ENCODE measurements at regions not wholly inside any gene's neighbourhood (a gene's known extent, or its start where the extent isn't known, plus 50 kb on each side); places are given as distances from the start of the nearest gene placed in this dataset.
A peak's percentile ranks its signal among the peaks of the same experiment; 100 is the strongest.

GRCh38 chr1:30318413-30318812 lies 405.0 kb downstream of the MATN1 start:
- H3K27me3 ChIP-seq: no peaks in the 10 kb centered on the region
- no peak for DNase-seq
- no peak overlapping the region for H3K4me3 ChIP-seq
- no peaks in the 10 kb centered on the region; the same call in 1 of the 2 replicates for H3K9me3 ChIP-seq (replicated peaks)
- no peaks in the 10 kb centered on the region for H3K36me3 ChIP-seq
- H3K27ac ChIP-seq: no peak overlapping the region
- H3K4me1 ChIP-seq: peaks cover 29% of the 10 kb centered on the region

GRCh38 chr1:30317921-30318320 lies 405.5 kb downstream of the MATN1 start:
- Histone ChIP-seq H3K36me3 (no peaks in the 10 kb centered on the region), H3K27me3 (no peaks in the 10 kb centered on the region), H3K9me3 (replicated peaks) (no peaks in the 10 kb centered on the region; the same call in 1 of the 2 replicates), H3K4me1 (peaks cover 29% of the 10 kb centered on the region), H3K27ac (no peak overlapping the region), H3K4me3 (no peak overlapping the region)
- DNase-seq: no peak

DNA sequence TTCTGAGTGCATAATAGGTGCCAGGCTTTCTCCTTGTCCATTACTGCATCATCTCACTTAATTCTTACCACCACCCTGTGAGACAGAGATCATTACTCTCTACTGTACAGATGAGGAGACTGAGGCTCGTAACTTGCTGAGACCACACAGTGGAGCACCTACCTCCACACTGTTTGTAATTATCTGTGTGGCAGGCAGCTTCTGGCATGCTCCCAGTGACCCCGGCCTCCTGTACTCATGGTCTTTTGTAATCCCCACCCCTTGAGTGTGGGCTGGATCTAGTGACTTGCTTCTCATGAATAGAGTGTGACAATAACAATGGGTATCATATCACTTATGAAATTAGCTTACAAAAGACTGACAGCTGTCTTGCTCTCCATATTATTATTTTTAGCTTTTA lies 407.3 kb downstream of the MATN1 start:
- Histone ChIP-seq H3K27me3 (no peaks in the 10 kb centered on the region), H3K36me3 (no peaks in the 10 kb centered on the region), H3K27ac (no peak overlapping the region), H3K4me1 (peaks cover 20% of the 10 kb centered on the region), H3K4me3 (no peak overlapping the region), H3K9me3 (replicated peaks) (no peaks in the 10 kb centered on the region; the same call in 1 of the 2 replicates)
- no peak for DNase-seq

DNA sequence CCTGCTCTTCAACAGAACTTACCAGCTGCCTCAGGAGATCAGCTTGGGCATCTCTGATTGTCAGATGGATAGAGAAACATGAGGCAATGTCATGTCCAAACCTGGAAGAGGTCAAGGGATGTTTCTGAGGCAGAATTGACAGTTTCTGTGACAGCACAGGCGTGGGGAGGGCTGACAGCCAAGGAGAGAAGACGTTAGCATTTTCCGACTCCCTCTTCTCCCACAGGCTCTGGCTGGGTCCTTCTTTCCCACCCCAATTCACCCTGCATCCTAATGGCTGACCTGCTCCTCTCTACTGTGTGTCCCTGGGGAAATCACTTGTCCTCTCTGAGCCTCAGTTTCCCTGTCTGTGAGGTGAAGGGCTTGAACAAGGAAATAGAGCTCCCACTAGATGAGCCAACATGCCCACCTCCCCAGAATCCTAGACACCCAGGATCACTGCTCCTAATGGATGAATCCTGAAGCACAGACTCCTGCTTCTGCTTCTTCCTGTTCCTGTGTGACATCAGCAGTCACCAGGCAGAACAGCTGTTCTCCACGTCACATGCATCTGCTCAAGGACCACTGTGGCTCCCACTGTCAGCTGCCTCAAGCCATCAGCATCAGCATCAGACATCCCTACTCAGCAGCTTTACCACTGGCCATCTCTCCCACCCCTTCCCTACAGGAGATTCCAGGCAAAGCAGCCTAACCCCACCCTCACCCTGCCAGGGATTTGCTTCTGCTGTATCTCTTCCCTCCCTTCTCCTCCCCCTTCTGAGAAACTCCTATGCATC lies 408.0 kb downstream of the MATN1 start:
- Histone ChIP-seq H3K4me3 (no peak overlapping the region), H3K36me3 (no peaks in the 10 kb centered on the region), H3K4me1 (peaks cover 13% of the 10 kb centered on the region), H3K27me3 (no peaks in the 10 kb centered on the region), H3K9me3 (replicated peaks) (no peaks in the 10 kb centered on the region; the same call in 1 of the 2 replicates), H3K27ac (peak overlapping the region; percentile 17; the same call in 1 of the 2 replicates)
- peak; percentile 90 to 93 for DNase-seq

DNA sequence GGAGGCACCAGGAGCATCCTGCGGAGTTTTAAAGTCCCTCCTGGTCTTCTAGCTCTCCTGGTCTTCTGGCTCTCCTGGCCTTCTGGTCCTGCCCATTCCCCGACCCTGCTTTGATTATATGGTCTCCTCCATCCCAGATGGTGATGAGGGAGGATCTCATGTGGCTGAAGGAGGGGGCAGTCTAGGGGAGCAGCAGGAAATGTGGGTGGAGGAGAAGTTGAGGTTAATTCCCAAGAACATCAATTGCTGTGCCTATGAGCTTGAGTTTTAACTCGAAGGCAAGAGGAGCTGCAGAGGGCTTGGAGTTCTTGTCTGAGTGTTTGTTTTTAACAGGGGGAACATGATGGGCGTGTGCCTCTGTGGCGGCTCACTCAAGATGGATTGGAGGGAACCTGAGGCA lies 408.8 kb downstream of the MATN1 start:
- no peaks in the 10 kb centered on the region; the same call in 1 of the 2 replicates for H3K9me3 ChIP-seq (replicated peaks)
- no peak overlapping the region for H3K27ac ChIP-seq
- DNase-seq: no peak

GRCh38 chr1:30313584-30313983 lies 409.8 kb downstream of the MATN1 start:
- Histone ChIP-seq H3K4me1 (peaks cover 12% of the 10 kb centered on the region), H3K9me3 (replicated peaks) (no peaks in the 10 kb centered on the region; the same call in 1 of the 2 replicates), H3K27me3 (no peaks in the 10 kb centered on the region), H3K27ac (no peak overlapping the region), H3K36me3 (no peaks in the 10 kb centered on the region), H3K4me3 (no peak overlapping the region)
- DNase-seq: no peak

More for the DNA sequence above, 408.8 kb downstream of the MATN1 start:
- no peak overlapping the region for H3K4me3 ChIP-seq
- peaks cover 12% of the 10 kb centered on the region for H3K4me1 ChIP-seq
- H3K36me3 ChIP-seq: no peaks in the 10 kb centered on the region
- no peaks in the 10 kb centered on the region for H3K27me3 ChIP-seq

DNA sequence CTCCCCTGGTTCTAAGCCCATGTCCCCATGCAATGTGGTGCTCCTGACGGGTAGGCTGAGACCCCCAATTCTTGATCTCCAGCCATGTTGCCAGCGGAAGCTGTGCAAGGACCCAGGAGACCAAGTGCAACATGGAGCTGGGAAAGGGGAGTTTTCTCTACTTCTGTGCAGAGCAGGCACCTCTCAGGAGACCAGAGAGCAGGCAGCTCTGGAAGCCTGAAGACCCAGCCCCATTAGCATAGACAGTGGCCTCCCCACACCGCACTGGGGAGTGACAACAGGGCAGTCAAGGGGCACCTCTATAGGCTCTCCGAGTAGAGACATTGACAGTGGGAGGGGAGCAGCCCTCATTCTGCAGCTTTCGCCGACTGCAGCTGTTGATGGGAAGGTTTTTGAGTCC lies 410.2 kb downstream of the MATN1 start:
- Histone ChIP-seq H3K36me3 (no peaks in the 10 kb centered on the region), H3K27ac (no peak overlapping the region), H3K27me3 (no peaks in the 10 kb centered on the region), H3K4me1 (peaks cover 12% of the 10 kb centered on the region), H3K9me3 (replicated peaks) (no peaks in the 10 kb centered on the region; the same call in 1 of the 2 replicates), H3K4me3 (no peak overlapping the region)
- no peak for DNase-seq

- Histone ChIP-seq H3K4me1 (peaks cover 12% of the 10 kb centered on the region), H3K27me3 (no peaks in the 10 kb centered on the region), H3K4me3 (no peak overlapping the region), H3K36me3 (no peaks in the 10 kb centered on the region), H3K9me3 (replicated peaks) (no peaks in the 10 kb centered on the region; the same call in 1 of the 2 replicates), H3K27ac (no peak overlapping the region)
- DNase-seq: no peak
Observed at GRCh38 chr1:30312226-30312625, 411.2 kb downstream of the MATN1 start.

- Histone ChIP-seq H3K36me3 (no peaks in the 10 kb centered on the region), H3K4me3 (no peak overlapping the region), H3K4me1 (peaks cover 12% of the 10 kb centered on the region), H3K27me3 (no peaks in the 10 kb centered on the region), H3K9me3 (replicated peaks) (no peaks in the 10 kb centered on the region; the same call in 1 of the 2 replicates), H3K27ac (no peak overlapping the region)
- DNase-seq: no peak
Observed at GRCh38 chr1:30311749-30312148, 411.6 kb downstream of the MATN1 start.

GRCh38 chr1:30310966-30311742 lies 412.2 kb downstream of the MATN1 start:
- DNase-seq: no peak
- Histone ChIP-seq H3K27ac (no peak overlapping the region), H3K4me1 (peaks cover 12% of the 10 kb centered on the region), H3K4me3 (no peak overlapping the region), H3K27me3 (no peaks in the 10 kb centered on the region), H3K9me3 (replicated peaks) (no peaks in the 10 kb centered on the region), H3K36me3 (no peaks in the 10 kb centered on the region)

GRCh38 chr1:30307182-30307581 lies 416.2 kb downstream of the MATN1 start:
- Histone ChIP-seq H3K27me3 (no peaks in the 10 kb centered on the region), H3K4me1 (0 out of 2 replicates have a peak, but pooled peaks cover 3% of the 10 kb centered on the region), H3K27ac (no peak overlapping the region), H3K4me3 (no peak overlapping the region), H3K36me3 (no peaks in the 10 kb centered on the region), H3K9me3 (replicated peaks) (no peaks in the 10 kb centered on the region)
- no peak for DNase-seq

GRCh38 chr1:30305519-30305918 lies 417.9 kb downstream of the MATN1 start:
- H3K27me3 ChIP-seq: no peaks in the 10 kb centered on the region
- no peaks in the 10 kb centered on the region for H3K36me3 ChIP-seq
- no peak overlapping the region for H3K4me3 ChIP-seq
- H3K27ac ChIP-seq: no peak overlapping the region
- no peaks in the 10 kb centered on the region for H3K9me3 ChIP-seq (replicated peaks)
- 0 out of 2 replicates have a peak, but pooled peaks cover 3% of the 10 kb centered on the region for H3K4me1 ChIP-seq
- DNase-seq: no peak

DNA sequence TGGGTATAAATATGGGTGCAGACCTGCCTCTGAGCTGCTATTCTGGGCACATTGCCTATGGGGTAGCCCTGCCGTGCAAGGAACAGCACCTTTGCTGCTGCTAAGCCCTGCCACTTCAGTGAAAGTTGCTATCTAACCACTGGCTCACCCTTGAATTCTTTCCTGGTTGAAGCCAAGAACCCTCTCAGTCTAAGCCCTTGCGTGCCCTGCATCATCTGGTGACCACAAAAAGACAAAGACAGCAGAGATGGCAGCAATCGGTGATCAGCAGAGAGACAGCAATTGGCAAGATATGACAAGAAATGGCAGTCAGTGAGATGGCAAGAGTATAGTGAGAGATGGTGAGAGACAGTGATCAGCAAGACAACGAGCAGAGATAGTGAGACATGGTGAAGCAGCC lies 418.3 kb downstream of the MATN1 start:
- no peak for DNase-seq
- Histone ChIP-seq H3K4me3 (no peak overlapping the region), H3K36me3 (no peaks in the 10 kb centered on the region), H3K9me3 (replicated peaks) (no peaks in the 10 kb centered on the region), H3K27ac (no peak overlapping the region), H3K4me1 (0 out of 2 replicates have a peak, but pooled peaks cover 3% of the 10 kb centered on the region), H3K27me3 (no peaks in the 10 kb centered on the region)

DNA sequence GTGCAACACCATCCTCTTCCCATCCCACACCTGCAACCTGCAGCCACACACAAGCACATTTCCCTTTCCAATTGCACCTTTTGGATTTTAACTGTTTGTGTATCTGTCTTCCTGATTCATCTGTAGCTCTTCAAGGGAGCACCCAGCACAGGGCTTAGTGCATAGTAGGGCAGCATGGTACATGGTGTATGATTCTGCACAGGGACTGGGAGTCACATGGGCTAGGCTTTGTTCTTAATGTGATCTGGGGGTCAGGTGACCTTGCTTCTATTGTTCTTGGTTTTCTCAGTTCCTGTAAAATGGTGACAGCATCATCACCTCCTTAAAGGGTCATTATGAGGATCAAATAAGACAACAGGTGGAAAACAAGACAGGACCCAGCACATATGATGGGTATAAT lies 419.3 kb downstream of the MATN1 start:
- Histone ChIP-seq H3K27me3 (no peaks in the 10 kb centered on the region), H3K9me3 (replicated peaks) (no peaks in the 10 kb centered on the region), H3K4me1 (0 out of 2 replicates have a peak, but pooled peaks cover 3% of the 10 kb centered on the region), H3K27ac (no peak overlapping the region), H3K36me3 (no peaks in the 10 kb centered on the region), H3K4me3 (no peak overlapping the region)
- no peak for DNase-seq

GRCh38 chr1:30303387-30303786 lies 420.0 kb downstream of the MATN1 start:
- DNase-seq: no peak
- H3K36me3 ChIP-seq: no peaks in the 10 kb centered on the region
- no peak overlapping the region for H3K27ac ChIP-seq
- no peak overlapping the region for H3K4me3 ChIP-seq
- 0 out of 2 replicates have a peak, but pooled peaks cover 3% of the 10 kb centered on the region for H3K4me1 ChIP-seq
- no peaks in the 10 kb centered on the region for H3K9me3 ChIP-seq (replicated peaks)
- H3K27me3 ChIP-seq: no peaks in the 10 kb centered on the region
